Forelimb muscle (tissue), 1 donor: ENCODE measurements at regions not wholly inside any gene's neighbourhood (a gene's known extent, or its start where the extent isn't known, plus 50 kb on each side); places are given as distances from the start of the nearest gene placed in this dataset.

ENCODE experiments used
- DNase-seq: peaks from one replicate; pipeline ENCODE4 v3.0.0-alpha.2; 2013; ENCODE audit warnings: low read depth

DNA sequence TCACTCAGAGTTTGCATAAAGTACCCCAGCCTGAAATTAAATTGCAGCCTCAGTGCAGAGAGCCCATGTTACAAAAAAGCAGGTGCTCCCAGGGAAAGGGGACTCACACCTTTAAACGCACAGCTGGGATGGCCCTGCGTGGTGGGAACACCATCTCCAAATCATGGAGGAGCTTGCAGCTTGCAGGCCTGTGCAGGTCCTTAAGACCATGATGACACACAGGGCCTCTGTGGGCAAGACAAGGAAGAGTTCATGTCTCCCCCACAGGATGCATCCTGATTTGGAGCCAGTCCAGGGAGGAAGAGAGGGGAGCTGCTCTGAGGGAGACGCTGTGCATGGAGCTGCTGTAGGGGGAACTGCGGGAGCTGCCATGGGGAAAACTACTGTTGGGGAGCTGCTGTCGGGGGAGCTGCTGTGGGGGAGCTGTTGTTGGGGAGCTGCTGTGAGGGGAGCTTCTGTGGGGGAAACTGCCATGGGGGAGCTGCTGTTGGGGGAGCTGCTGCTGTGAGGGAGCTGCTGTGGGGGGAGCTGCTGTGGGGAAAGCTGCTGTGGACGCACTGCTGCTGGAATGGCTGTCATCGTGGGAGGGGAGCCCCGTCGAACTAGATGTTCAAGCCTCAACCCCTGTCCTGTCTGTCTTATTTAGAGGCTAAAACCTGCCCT lies 113.9 kb downstream of the MATN1 start:
- DNase-seq = no peak

DNA sequence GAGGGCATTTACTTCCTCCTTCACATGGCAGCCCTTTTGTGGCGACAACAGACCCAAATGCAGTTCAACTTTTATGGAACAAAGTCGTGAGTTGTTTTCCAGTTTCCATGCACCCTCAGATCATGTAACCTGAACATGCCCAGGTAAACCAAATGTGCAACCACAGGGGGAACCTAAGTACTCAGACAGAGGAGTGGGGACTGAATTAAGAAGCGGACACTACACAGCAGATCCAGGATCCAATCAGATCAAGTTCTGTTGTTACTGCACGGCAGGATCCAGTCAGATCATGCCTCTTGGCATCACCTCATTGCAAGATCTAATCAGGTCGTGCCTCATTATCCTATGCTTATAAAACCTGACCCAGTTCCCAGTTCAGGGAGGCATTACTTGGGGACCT lies 115.7 kb downstream of the MATN1 start:
- no peak for DNase-seq

DNA sequence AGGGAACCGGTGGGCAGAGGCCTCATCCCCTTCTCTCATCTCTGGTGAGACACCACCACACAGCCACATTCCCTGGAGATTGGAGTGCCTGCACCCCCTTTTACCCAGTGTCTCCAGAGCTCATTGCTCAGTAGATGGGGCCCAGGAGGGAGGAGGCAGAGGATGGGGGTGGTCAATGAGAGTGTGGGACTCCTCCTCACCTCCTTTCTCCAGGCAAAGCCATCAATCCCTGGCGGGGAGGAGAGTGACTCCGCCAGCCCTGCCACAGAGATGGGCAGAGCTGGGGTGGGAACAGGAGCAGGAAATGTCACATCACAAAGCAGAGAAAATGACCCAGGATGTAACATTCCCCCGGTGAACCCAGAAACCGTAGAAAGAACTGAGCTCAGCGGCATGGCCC lies 117.2 kb downstream of the MATN1 start:
- no peak for DNase-seq

DNA sequence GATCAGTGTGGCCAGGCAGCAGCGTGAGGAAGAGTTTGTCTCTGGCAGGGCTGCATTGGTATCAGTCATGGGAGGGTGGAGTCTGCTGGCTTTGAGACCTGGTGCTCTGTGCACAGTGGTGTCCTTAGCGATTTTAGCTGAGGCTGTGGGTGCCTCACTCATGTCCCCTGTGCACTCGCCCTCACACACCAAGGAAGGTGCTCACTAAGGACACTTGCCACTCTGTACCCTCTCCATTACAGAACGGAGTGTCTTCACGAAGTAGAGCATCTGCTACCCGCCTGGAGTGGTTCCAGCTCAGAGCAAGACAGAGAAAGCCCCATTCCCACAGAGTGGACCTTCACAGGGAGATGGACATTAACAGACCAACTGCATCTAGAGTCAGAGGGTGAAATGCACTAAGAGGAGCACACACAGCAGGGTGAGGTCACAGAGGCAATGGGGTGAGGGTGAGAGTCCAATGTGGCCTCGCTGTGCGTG lies 117.9 kb downstream of the MATN1 start:
- DNase-seq = no peak

DNA sequence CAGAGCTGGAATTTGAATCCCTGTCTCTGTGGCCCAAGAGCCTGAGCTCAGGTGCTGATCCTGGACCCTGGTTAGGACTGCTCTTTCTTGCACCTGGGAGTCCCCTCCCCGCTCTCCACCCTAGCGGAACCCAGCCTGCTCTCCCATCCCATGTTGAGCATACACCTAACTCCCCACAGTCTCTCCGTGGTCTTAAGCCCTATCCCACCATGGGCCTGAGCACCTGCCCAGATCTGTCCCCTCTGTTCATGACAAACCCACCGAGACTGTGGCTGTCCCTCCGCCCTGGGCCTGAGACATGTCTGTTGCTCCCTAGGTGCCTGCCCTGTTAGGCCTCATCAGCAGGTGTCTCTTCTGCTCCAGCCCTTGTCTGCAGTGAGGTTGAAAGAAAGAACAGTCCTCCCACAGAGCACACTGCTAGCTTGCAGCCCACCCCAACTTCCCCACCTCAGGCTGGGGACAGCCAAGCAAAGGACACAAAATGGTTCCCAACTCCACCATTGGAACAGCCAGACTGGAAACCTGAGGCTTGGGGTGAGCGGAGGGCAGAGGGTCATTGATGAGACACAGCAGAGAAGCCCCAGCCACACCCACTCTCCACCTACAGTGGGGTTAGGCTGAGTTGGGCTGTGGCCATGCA lies 118.5 kb downstream of the MATN1 start:
- DNase-seq = no peak

DNA sequence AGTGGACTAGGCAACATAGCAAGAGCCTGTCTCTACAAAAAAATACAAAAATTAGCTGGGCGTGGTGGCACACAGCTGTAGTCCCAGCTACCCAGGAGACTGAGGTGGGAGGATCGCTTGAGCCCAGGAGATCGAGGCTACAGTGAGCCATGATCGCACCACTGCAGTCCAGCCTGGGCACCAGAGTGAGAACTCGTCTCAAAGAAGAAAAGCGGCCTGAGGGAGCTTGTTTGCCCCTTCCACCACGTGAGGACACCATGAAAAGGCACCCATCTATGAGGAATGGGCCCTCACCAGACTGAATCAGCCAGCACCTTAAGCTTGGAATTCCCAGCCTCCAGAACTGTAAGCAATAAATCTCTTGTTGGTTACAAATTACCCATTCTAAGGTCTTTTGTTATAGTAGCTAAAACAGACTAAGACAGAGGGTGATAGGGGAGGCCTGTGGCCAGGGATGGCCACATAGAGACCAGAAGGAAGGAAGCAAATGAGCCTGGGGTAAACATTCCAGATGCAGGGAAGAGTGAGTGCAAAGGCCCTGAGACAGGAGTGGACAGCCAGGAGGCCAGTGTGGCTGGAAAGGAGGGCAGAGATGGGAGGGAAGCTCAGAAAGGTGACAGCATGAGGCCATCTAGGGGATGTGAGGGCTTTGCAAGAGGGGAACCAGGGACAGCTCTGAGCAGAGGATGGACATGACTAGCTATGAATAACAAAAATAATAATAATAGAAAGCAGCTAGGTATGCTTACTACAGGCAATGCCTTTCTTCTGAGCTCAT lies 120.1 kb downstream of the MATN1 start:
- no peak for DNase-seq

DNA sequence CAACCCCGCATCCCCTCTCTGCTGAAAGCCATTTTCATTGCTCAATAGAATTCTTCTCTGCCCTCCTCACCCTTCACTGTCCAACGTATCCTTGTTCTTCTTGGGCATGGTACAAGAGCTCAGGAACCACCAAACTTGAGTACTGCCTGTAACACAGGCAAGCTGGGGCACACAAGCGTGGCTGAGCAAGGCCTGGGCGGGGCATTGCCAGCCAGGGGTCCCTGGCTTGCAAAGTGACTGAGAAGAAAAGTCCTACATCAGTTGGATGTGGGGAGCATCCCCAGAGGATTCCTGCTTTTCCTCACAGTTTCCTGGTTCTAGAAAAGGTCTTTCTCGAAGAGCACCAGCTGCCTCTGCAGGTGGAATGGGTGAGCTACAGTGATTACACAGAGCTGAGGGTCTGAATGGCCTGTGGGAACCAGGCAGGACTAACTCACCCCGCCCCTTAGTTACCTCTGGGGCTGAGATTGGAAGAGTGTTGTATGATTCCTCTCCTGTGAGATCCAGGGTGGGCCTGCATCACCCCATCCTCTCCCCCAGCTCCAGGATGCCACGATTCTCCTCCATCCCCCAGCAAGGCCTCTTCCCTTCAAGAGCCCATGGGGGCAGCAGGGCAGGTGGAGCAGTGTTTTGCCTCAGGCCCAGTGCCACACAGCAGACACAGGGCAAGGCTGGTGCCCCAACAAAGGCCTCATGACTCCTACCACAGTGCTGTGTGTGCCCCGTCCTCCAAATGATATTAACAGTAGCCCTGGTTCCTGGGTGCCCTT lies 121.9 kb downstream of the MATN1 start:
- no peak for DNase-seq

DNA sequence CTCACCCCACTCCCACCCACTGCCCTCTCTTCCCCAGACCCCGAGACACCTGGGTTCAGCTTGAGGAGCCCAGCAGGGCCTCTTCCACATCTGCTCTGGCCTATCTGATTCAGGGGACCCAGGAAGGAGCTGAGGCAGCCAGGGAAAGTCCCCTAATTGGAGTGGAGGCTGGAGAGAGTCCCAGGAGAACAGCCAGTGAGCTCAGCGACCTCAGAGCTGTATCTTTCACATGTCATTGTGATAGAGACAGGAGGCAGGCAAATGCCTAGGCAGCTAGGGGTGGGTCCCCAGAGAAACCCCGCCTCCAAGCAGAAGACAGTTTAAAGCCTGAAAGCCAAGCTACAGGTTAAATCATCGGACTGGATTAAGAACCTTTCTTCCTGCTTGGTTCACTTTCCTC lies 122.7 kb downstream of the MATN1 start:
- DNase-seq = no peak

DNA sequence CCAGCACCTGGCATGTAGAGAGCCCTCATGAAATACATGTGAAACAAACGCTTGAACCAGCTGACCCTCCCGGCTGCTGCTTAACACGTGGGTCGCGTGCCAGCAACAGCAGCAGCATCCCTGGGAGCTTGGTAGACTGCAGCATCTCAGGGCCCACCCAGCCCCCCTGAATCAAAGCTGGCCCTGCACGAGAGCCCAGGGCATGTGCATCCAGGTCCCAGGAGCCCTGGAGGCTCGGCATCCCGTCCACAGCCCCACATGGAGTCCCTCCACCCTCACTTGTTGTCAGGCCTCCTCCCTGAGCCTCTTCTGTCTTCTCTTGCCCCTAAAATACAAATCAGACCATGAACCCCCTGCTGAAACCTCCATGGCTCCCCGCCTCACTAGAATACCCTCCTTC lies 123.1 kb downstream of the MATN1 start:
- DNase-seq = no peak

DNA sequence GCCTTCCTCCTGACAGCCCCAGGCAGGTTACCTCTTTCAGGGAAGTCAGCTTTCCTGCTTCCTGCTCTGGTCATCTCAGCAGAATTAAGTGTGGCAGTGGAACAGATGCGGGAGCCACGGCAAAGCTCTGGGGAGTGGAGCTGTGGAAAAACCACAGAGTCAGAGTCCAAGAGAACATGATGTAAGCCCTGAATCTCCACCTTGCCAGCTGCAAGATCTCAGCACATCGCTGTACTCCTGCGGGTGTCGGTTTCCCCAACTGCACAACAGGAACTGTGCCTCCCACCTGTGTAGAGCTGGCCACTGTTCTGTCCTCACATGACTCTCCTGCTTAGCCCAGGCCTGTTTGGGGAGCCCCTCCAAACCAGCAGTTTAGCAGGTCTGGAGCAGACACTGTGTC lies 123.7 kb downstream of the MATN1 start:
- no peak for DNase-seq

DNA sequence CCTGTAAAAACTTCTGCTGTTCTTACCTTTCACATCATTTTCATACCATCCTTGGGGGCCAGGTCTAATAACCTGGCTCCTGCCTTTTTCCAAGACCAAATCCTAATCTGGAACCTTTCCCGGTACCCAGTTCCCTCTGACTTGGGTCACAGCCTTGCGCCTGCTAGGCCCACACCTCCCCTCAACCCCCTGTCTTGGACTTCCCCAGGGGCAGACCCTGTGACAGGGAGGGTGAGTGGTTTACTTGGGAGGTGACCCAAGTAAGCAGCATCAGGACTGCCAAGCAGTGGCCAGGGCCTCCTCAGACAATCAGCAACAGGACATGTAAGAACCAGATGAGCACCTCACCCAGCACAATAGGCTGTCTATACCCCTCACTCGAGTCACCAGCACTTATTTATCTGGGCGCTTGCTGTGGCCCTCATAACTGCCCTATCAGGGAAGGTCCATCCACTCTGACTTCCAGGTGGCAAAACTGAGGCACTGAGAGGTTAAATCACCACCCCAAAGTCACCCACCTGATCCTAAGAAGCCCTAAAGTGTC lies 124.7 kb downstream of the MATN1 start:
- no peak for DNase-seq

DNA sequence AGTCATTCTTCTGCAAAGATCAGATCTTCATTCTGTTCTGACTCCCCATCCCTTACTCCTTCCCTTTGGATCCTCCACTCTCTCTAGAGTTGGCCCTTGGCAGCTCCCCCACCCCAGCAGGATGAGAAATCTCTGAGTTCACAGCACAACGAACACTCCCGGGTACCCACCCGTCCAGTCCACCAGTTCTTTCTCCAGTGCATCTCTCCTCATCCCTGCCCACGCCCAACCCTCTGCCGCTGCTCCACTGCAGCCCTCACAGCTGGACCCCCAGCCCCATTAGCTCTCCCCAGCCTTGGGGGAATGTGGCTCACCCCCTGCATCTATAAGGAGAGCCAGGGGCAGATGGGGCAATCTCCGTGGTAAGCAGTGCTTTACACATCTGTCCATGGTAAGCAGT lies 125.7 kb downstream of the MATN1 start:
- no peak for DNase-seq

DNA sequence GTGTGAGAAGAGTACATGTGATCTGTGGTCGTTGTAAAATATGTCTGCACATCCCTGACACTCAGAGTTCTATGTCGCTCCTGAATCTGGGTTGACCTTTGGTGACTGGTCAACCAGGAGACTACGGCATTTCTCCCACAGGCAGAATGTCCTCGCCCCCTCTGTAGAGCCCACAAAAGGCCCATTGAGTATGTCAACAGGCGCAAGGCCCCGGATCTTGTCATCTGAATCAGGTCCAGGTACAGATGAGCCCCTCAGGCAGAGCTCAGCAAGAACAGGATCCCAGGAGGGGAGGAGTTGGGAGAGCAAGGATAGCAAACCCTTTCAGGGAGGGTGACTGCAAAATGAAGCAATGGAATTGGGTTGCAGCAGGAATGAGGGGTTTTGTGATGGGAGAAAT lies 126.5 kb downstream of the MATN1 start:
- no peak for DNase-seq

DNA sequence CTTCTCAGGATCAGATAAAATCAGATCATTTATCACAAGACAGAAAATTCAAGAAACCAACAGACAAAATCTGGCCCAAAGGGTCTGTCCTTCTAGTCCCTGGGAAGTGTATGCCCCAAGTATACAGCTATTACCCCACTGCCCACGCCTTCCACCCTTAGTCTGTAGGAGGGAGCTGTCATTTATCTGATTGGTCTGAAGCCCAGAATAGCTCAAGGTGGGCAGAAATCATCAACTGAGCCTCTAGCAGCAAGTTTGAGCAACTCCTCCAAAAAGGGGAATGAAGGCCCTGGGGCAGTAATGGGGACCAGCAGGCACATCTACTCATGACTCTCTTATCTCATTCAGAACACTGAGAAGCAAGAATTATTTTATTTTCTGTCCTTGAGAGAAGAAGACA lies 126.9 kb downstream of the MATN1 start:
- DNase-seq = no peak

DNA sequence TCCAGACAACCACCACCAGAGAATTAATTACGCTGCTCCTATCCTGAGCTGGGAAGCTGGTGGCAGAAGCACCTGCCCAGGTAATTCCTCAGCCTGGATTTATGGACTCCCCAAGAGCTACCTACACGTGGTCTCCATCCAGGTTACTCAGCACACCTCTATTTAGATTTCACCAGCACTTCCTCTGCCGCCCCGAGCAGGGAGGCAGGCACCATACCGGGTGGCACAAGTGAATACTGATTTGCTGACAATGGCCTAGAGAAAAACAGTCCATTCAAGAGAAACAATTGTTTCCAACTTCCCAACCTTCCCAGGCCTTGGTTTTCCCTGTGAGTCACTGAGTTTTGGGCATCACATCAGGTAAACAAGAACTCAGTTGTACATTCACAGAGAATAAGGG lies 134.3 kb downstream of the MATN1 start:
- no peak for DNase-seq

DNA sequence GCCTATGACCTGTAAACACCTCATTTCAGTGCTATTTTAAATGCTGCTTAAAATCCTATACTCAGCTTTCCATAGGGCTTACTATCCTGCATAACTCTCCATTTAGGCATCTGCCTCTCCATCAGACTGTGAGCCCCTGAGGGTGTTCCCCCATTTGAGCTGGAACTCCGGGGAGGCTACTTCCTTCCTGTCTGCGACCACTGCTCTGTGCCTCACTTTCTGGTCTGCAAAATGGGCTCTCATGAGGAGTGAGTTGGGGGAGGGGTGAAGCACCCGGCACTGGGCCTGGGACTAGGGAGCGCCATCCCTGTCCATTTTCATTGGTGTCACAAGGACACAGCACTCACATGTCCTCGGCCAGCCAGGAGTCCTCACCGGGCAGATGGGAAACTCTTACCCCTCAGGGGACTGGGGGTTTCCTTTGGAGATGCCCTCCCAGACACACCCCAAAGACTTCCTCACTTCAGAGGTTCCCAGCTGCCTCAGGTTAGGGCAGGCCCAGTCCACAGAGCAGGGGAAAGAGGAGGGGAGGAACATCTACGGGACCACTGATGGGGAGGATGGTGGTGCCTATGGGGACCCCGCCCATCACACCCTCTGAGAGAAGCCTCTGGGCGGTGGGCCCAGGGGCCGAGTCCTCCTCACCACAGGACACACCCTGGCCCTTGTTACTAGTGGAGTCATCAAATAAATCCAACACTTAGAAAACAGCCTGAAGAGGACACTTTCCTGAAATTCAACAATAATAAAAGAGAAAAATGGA lies 134.9 kb downstream of the MATN1 start:
- DNase-seq = no peak

DNA sequence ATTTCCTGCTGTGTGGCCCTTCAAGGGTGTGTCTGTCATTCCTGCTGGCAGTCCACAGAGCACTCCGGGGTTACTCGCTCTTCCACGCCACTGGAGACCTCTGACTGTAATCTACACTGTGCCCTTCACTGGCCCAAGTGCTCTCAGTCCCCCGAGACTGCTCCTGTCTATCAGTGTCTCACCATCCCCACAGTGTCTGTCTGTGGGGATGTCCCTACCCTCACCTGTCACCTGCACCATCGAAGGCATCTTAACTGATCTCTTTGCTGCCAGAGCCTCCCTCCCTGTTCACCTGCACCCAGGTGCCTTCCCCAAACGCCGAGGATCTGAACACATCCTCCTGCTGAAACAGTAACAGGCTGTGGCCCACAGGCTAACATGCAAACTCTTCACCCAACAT lies 136.7 kb downstream of the MATN1 start:
- DNase-seq = no peak

DNA sequence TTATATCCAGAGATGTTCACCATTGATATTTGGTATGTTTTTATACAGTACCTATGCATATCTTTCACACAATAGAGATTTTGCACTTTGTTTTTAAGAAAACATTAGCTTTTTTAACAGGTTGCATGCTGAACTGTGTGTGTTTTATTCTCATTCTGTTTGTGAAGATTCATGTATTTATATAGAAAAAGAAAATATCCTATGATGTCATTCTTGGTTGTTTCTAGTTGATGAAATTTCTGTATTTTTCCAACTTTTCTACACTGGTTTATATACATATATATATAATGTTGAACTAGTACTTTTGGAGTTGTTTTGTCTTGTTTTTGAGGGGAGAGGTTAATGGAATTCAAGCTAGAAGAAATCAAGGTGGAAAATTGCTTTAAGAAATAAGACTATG lies 143.8 kb downstream of the MATN1 start:
- no peak for DNase-seq

DNA sequence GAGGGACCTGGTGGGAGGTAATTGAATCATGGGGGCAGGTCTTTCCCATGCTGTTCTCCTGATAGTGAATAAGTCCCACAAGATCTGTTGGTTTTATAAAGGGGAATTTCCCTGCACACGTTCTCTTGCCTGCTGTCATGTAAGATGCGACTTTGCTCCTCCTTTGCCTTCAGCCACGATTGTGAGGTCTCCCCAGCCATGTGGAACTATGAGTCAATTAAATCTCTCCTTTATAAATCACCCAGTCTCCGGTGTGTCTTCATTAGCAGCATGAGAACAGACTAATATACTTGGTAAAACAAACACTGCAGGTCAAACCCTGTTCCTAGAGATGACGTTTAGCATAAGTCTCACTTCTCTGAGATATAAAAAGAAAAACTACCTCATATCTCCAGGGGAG lies 148.3 kb downstream of the MATN1 start:
- no peak for DNase-seq

DNA sequence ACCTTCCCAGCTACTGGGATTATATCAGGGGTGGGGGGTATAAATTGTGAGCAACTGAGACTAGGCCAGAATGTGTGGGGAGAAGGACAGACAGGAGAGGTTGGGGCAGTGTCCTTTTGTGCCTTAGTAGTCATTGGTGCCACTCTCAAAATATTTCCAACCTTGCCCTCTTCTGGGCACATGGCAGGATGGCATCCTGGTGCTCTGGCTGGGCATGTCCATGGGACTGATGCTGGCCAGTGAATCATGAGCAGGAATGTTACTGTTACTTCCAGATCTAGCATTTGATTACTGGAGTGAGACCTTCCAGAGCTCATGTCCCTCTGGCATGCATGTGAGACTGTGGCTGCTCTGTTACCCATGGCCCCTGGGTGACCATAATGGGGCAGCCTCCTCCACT lies 151.2 kb downstream of the MATN1 start:
- no peak for DNase-seq

DNA sequence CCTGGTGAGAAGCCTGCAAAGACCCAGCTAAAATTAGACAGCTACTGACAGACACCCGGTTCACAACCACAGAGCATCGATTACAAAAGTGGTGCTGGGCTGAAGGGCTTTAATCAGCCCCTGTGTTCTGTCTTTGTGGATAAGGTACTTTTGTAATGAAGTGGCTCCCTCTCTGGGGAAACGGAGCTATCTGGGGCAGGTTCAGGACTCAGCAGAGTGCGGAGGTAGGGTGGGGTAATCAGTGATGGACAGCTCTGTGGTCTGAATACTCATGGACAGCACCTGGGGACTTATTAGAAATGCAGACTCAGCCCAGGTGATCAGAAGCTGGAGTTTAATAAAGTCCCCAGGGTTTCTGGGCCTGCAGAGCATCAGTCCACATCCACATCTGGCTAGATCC lies 152.0 kb downstream of the MATN1 start:
- DNase-seq = no peak
